ENCODE measurements at regions not wholly inside any gene's neighbourhood (a gene's known extent, or its start where the extent isn't known, plus 50 kb on each side); places are given as distances from the start of the nearest gene placed in this dataset.

- TF ChIP-seq, protein P1, sequence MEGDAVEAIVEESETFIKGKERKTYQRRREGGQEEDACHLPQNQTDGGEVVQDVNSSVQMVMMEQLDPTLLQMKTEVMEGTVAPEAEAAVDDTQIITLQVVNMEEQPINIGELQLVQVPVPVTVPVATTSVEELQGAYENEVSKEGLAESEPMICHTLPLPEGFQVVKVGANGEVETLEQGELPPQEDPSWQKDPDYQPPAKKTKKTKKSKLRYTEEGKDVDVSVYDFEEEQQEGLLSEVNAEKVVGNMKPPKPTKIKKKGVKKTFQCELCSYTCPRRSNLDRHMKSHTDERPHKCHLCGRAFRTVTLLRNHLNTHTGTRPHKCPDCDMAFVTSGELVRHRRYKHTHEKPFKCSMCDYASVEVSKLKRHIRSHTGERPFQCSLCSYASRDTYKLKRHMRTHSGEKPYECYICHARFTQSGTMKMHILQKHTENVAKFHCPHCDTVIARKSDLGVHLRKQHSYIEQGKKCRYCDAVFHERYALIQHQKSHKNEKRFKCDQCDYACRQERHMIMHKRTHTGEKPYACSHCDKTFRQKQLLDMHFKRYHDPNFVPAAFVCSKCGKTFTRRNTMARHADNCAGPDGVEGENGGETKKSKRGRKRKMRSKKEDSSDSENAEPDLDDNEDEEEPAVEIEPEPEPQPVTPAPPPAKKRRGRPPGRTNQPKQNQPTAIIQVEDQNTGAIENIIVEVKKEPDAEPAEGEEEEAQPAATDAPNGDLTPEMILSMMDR (IDR thresholded peaks at IDR 0.05), result no peak
- TF ChIP-seq POLR2A (IDR thresholded peaks at IDR 0.05), result no peak
Measured at GRCh38 chr7:19522486-19522885, 186.4 kb downstream of the POLR1F start.

Measured in Peyer's patch (tissue), 4 donors.